ENCODE measurements at regions not wholly inside any gene's neighbourhood (a gene's known extent, or its start where the extent isn't known, plus 50 kb on each side); places are given as distances from the start of the nearest gene placed in this dataset.

DNA sequence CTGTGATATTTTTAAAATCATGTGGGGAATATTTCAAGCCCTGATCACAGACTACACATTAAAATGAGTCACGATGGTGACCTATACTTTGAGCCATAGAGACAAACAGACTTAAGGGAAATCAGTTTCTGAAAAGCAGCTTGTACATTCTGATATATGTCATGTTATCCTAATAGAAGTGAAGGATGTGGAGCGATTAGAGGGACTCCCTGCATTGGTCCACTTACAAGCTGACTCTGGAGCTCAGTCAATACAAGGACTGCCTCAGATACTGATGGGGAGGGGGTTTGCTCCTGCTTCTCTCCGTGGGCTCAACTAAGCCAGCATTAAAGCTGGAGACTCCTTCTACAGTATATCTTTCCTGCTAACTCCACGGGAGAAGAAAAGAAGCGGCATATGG is 173.5 kb downstream of the ALG10B start:
- Histone ChIP-seq H3K9me3 (no peaks in the 10 kb centered on the region), H3K27me3 (replicated peaks in 1 of 7) (no peaks in the 10 kb centered on the region), H3K4me1 (no peaks in the 10 kb centered on the region), H3K36me3 (no peaks in the 10 kb centered on the region), H3K4me3 (no peak overlapping the region), H3K27ac (no peak overlapping the region)
- WGBS, 5 donors: 67 to 85% (median 77%) methylated on average over 5 of the region's 5 CpGs
- TF ChIP-seq CTCF (IDR thresholded peaks at IDR 0.05 in 8 of 11, conservative IDR thresholded peaks at IDR 0.05 in 3 of 11): no peak
- intact Hi-C loops (cut with DNase I; ENCODE audit: low total_unique reads): no loop called here
- no peak for DNase-seq

- Histone ChIP-seq H3K27me3 (replicated peaks in 1 of 7) (no peaks in the 10 kb centered on the region), H3K4me1 (no peaks in the 10 kb centered on the region), H3K27ac (no peak overlapping the region), H3K4me3 (no peak overlapping the region), H3K36me3 (no peaks in the 10 kb centered on the region), H3K9me3 (no peaks in the 10 kb centered on the region)
- WGBS, 5 donors: 56 to 66% (median 56%) methylated on average over 1 of the region's 1 CpG
- TF ChIP-seq CTCF (IDR thresholded peaks at IDR 0.05 in 8 of 11, conservative IDR thresholded peaks at IDR 0.05 in 3 of 11) (no peak), POLR2A (IDR thresholded peaks at IDR 0.05) (no peak), POLR2AphosphoS5 (IDR thresholded peaks at IDR 0.05) (no peak)
- intact Hi-C loops (cut with DNase I; ENCODE audit: low total_unique reads): no loop called here
- no peak for DNase-seq
Measured at GRCh38 chr12:38490941-38491340, 174.4 kb downstream of the ALG10B start.

DNA sequence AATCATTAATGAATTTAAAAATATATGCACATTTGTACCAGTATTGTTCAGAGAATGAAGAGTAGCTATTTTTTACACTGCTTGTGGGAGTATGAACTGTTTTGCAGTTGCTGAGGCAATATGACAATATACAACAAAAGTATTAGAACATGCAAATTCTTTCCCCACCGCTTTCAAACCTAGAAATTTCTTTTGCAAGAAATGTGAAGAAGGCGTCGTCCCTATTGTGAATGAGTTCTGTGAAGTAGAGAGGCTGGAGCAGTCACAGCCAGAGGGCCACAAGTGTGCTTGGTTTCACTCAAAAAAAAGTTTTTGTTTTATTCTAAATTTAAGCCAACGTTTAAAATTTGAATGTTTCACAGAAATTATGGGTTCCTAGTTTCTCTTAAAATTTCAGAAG is 184.9 kb downstream of the ALG10B start:
- H3K27me3 ChIP-seq (replicated peaks in 1 of 7): no peaks in the 10 kb centered on the region
- H3K9me3 ChIP-seq: peaks cover 2 to 24% (median 20%) of the 10 kb centered on the region in 8 donors
- no peak for DNase-seq
- WGBS, 5 donors: 74 to 86% (median 82%) methylated on average over 4 of the region's 4 CpGs
- H3K36me3 ChIP-seq: no peaks in the 10 kb centered on the region
- no peaks in the 10 kb centered on the region for H3K4me1 ChIP-seq
- no peak overlapping the region for H3K27ac ChIP-seq
- no peak for TF ChIP-seq CTCF (IDR thresholded peaks at IDR 0.05 in 8 of 11, conservative IDR thresholded peaks at IDR 0.05 in 3 of 11)
- no peak for TF ChIP-seq POLR2AphosphoS5 (IDR thresholded peaks at IDR 0.05)
- TF ChIP-seq POLR2A (IDR thresholded peaks at IDR 0.05): no peak
- intact Hi-C loops (cut with DNase I; ENCODE audit: low total_unique reads): no loop called here
- no peak overlapping the region for H3K4me3 ChIP-seq

DNA sequence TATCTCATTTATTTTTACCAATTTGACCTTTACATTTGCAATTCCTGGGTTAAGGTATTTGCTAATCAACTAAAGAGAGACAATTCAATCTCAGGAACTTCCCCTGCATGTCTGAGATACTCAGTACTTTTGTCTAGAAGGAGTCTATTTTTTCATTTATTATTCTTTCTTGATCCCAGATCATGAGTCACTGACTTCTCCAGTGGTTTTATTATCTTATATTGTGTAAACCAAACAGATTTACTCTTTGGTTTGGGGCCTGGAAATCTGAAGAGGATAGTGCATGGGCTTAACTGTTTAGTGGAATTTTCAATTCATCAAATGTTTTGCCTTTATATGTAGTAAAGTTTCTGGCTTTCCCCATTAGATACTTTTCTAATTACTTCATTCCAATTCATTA is 185.4 kb downstream of the ALG10B start:
- no peak overlapping the region for H3K4me3 ChIP-seq
- H3K36me3 ChIP-seq: no peaks in the 10 kb centered on the region
- no peak overlapping the region for H3K27ac ChIP-seq
- H3K4me1 ChIP-seq: no peaks in the 10 kb centered on the region
- intact Hi-C loops (cut with DNase I; ENCODE audit: low total_unique reads): no loop called here
- peaks cover 2 to 23% (median 19%) of the 10 kb centered on the region in 8 donors for H3K9me3 ChIP-seq
- DNase-seq: no peak
- no peak for TF ChIP-seq POLR2AphosphoS5 (IDR thresholded peaks at IDR 0.05)
- TF ChIP-seq POLR2A (IDR thresholded peaks at IDR 0.05): no peak
- no peak for TF ChIP-seq CTCF (IDR thresholded peaks at IDR 0.05 in 8 of 11, conservative IDR thresholded peaks at IDR 0.05 in 3 of 11)
- no peaks in the 10 kb centered on the region for H3K27me3 ChIP-seq (replicated peaks in 1 of 7)
